ENCODE measurements at regions not wholly inside any gene's neighbourhood (a gene's known extent, or its start where the extent isn't known, plus 50 kb on each side); places are given as distances from the start of the nearest gene placed in this dataset.

- Mint-ChIP-seq H3K9me3 (no peaks in the 10 kb centered on the region), H3K36me3 (no peaks in the 10 kb centered on the region), H3K27ac (no peak overlapping the region), H3K27me3 (no peaks in the 10 kb centered on the region), H3K4me1 (ENCODE audit: unreplicated experiment) (peaks cover 3% of the 10 kb centered on the region), H3K4me3 (no peak overlapping the region)
- DNase-seq (ENCODE audit: extremely low spot score, unreplicated experiment), result no peak
- TF ChIP-seq CTCF (conservative IDR thresholded peaks at IDR 0.05), result no peak
These were observed 159.1 kb upstream of the RGMB start for GRCh38 chr5:98614341-98614740.

DNA sequence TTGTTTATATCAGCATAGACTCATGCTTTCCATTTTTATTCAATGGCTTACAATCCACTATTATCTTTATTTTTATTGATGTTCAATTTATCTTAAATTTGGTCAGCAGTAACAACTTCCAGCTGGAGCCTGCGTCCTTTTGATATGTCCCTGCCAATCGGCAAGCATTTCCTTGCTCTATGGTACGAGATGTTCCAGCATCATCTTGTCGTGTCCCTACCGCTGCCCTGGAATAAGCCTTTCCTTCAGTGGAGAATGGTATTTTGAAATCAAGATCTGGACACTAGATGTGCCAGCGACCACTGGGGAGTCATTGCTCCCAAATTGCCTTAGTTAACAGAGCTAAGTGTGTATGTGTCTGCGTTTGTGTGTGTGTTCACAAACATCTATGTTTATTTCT, 151.6 kb upstream of the RGMB start:
- no peak for DNase-seq (ENCODE audit: extremely low spot score, unreplicated experiment)
- TF ChIP-seq CTCF (conservative IDR thresholded peaks at IDR 0.05), result no peak
- no peak overlapping the region for H3K4me3 Mint-ChIP-seq
- no peaks in the 10 kb centered on the region for H3K27me3 Mint-ChIP-seq
- no peaks in the 10 kb centered on the region for H3K9me3 Mint-ChIP-seq
- H3K36me3 Mint-ChIP-seq, result no peaks in the 10 kb centered on the region
- H3K4me1 Mint-ChIP-seq (ENCODE audit: unreplicated experiment), result no peaks in the 10 kb centered on the region
- no peak overlapping the region for H3K27ac Mint-ChIP-seq

DNA sequence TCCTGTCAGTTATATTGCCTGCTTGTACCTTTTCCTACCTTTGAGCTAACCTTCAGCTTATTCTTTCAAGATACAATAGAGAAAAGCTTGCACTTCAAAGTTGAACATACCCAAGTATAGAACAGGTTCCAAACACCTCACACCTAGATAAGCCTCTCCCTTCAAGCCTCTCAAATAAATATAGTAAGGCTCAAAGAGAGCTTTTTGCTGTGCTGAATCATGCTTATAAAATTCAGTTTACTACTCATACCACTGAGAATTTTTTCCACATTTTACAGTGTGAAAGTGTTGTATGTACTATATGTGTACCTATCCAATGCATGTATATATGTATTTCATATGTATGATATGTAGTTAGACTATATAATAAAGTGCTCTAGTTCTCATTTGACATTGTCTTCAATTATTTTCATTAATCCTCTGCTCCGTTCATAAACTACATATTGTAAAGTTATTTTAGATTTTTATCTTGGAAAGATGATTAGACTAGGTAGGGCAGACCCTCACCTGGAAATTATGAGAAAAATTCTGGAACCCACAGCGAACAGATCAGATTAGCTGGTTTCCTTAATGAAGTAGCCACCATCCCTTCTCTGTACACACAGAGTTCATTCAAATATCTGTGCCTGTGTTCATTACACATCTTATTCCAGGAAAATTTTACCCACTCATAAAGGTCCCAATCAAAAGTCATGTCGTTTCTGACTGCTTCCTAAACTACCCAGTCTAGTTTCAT, 149.2 kb upstream of the RGMB start:
- no peak overlapping the region for H3K27ac Mint-ChIP-seq
- H3K36me3 Mint-ChIP-seq, result no peaks in the 10 kb centered on the region
- H3K27me3 Mint-ChIP-seq, result no peaks in the 10 kb centered on the region
- no peak for TF ChIP-seq CTCF (conservative IDR thresholded peaks at IDR 0.05)
- H3K9me3 Mint-ChIP-seq, result peaks cover 5% of the 10 kb centered on the region
- no peak overlapping the region for H3K4me3 Mint-ChIP-seq
- no peak for DNase-seq (ENCODE audit: extremely low spot score, unreplicated experiment)
- no peaks in the 10 kb centered on the region for H3K4me1 Mint-ChIP-seq (ENCODE audit: unreplicated experiment)

- Mint-ChIP-seq H3K27ac (no peak overlapping the region), H3K27me3 (no peaks in the 10 kb centered on the region)
- TF ChIP-seq CTCF (conservative IDR thresholded peaks at IDR 0.05), result no peak
These were observed 146.3 kb upstream of the RGMB start for GRCh38 chr5:98627121-98627520.

GRCh38 chr5:98630621-98631020, 142.8 kb upstream of the RGMB start:
- no peak for TF ChIP-seq CTCF (conservative IDR thresholded peaks at IDR 0.05)
- Mint-ChIP-seq H3K27me3 (no peaks in the 10 kb centered on the region), H3K4me3 (no peak overlapping the region), H3K4me1 (ENCODE audit: unreplicated experiment) (peaks cover 3% of the 10 kb centered on the region), H3K9me3 (peaks cover 5% of the 10 kb centered on the region), H3K27ac (no peak overlapping the region), H3K36me3 (no peaks in the 10 kb centered on the region)
- no peak for DNase-seq (ENCODE audit: extremely low spot score, unreplicated experiment)

More at GRCh38 chr5:98627121-98627520, 146.3 kb upstream of the RGMB start:
- DNase-seq (ENCODE audit: extremely low spot score, unreplicated experiment), result no peak
- Mint-ChIP-seq H3K4me3 (no peak overlapping the region), H3K4me1 (ENCODE audit: unreplicated experiment) (no peaks in the 10 kb centered on the region), H3K36me3 (no peaks in the 10 kb centered on the region), H3K9me3 (peaks cover 5% of the 10 kb centered on the region)
